Stimulated activated effector memory CD8-positive, alpha-beta T cell treated with anti-CD3 and anti-CD28 coated beads, Interleukin-12 subunit alpha, Interleukin-12 subunit beta, amount 100 ng/mL, for 72 hours (primary cell): ENCODE measurements at regions not wholly inside any gene's neighbourhood (a gene's known extent, or its start where the extent isn't known, plus 50 kb on each side); places are given as distances from the start of the nearest gene placed in this dataset.
A peak's percentile ranks its signal among the peaks of the same experiment; 100 is the strongest.

Source experiments
- ATAC-seq: fragments of 150-1000 bp; cut with Tn5 transposase; 2 replicates; pipeline ENCODE4 v1.10.0; 2021
- DNase-seq, 2 donors: peaks; one replicate each; pipeline ENCODE4 v3.0.0; 2021 to 2022; ENCODE audit warnings: low spot score in 2 of 2
- H3K27ac Mint-ChIP-seq: one replicate; pipeline ENCODE4 v1.8.0; 2022; ENCODE audit warnings: mild to moderate bottlenecking, mixed read lengths
- H3K36me3 Mint-ChIP-seq: one replicate; pipeline ENCODE4 v1.8.0; 2022; ENCODE audit warnings: mild to moderate bottlenecking, mixed read lengths
- H3K4me1 Mint-ChIP-seq: one replicate; pipeline ENCODE4 v1.8.0; 2022; ENCODE audit warnings: mixed read lengths
- H3K4me3 Mint-ChIP-seq: one replicate; pipeline ENCODE4 v1.8.0; 2022; ENCODE audit warnings: mild to moderate bottlenecking, mixed read lengths
- H3K9me3 Mint-ChIP-seq: one replicate; pipeline ENCODE4 v1.8.0; 2022; ENCODE audit warnings: mixed read lengths

GRCh38 chr1:184875218-184875617, 99.1 kb downstream of the NIBAN1 start:
- peaks cover 21% of the 10 kb centered on the region for H3K4me1 Mint-ChIP-seq
- DNase-seq (no peak), ATAC-seq (no peak)
- H3K4me3 Mint-ChIP-seq = no peak overlapping the region
- H3K36me3 Mint-ChIP-seq = peaks cover 29% of the 10 kb centered on the region
- no peak overlapping the region for H3K27ac Mint-ChIP-seq
- no peaks in the 10 kb centered on the region for H3K9me3 Mint-ChIP-seq

DNA sequence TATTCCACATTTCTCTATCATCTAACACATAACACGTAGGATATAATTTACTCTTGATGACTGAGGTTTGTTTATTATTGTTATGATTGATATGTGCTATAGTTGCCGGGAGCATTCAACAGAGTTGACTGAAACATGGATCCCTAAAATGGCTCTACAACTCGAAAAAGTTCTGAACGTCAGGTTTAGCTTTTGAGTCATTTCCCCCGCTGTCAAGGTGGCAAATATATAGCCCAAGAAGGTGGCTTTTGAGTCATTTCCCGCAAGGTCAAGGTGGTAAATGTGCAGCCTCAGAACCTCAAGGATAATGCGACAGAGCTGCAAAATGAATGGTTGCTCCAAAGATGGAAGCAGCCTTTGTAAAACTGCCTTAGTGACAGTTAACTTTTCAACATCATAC, 104.0 kb downstream of the NIBAN1 start:
- Mint-ChIP-seq H3K4me1 (peaks cover 49% of the 10 kb centered on the region), H3K27ac (peak overlapping the region; percentile 87), H3K36me3 (peaks cover 28% of the 10 kb centered on the region), H3K9me3 (no peaks in the 10 kb centered on the region), H3K4me3 (peak overlapping the region; percentile 12)
- peak; percentile 77 for ATAC-seq
- peak; percentile 42 to 78 for DNase-seq

GRCh38 chr1:184867866-184868689, 106.2 kb downstream of the NIBAN1 start:
- DNase-seq (no peak), ATAC-seq (no peak)
- peak overlapping the region; percentile 90 for H3K27ac Mint-ChIP-seq
- peaks cover 22% of the 10 kb centered on the region for H3K36me3 Mint-ChIP-seq
- H3K4me1 Mint-ChIP-seq = peaks cover 54% of the 10 kb centered on the region
- peak overlapping the region; percentile 27 for H3K4me3 Mint-ChIP-seq
- no peaks in the 10 kb centered on the region for H3K9me3 Mint-ChIP-seq

DNA sequence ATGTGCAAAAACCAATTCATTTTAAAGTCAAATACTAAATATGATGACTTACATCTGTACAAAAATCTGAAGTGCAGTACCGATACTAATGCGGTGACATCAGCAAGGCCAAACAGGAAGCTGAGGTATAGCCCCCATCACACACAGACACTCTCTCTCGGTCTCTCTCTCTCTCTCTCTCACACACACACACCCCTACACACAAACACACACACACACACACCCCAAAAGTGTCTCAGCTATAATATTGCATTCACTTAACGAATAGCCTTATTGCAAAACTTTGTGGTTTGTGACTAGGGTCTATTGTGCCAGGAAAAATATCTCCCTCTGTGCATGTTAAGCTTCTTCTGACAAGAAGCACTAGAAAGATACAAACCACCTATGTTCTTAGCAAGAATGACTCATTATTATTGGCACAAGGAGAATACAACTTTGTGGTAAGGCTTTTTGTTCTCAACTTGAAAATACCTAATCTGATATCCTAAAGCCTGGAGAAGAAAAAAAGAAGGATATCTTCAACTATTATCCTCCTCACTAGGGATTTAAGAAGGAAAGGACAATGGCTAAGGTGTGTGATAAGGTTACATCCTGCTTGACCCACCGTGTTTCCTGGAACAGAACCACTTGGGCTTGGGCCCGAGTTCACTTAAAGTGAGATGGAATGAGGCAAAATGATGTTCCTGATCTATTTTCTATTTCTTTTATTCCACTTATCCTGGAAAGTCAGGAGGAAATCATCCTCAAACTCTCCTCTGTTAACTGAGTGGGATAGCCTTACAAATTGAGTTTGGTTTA, 107.1 kb downstream of the NIBAN1 start:
- peak; percentile 39 to 86 for DNase-seq
- Mint-ChIP-seq H3K27ac (peak overlapping the region; percentile 90), H3K9me3 (no peaks in the 10 kb centered on the region), H3K4me3 (peak overlapping the region; percentile 27), H3K4me1 (peaks cover 57% of the 10 kb centered on the region), H3K36me3 (peaks cover 29% of the 10 kb centered on the region)
- peak; percentile 93 for ATAC-seq

- peaks cover 61% of the 10 kb centered on the region for H3K4me1 Mint-ChIP-seq
- no peak for DNase-seq
- H3K4me3 Mint-ChIP-seq = peak overlapping the region; percentile 27
- H3K36me3 Mint-ChIP-seq = peaks cover 32% of the 10 kb centered on the region
- no peaks in the 10 kb centered on the region for H3K9me3 Mint-ChIP-seq
- H3K27ac Mint-ChIP-seq = peak overlapping the region; percentile 90
- peak; percentile 44 for ATAC-seq
Measured at GRCh38 chr1:184866586-184866985, 107.7 kb downstream of the NIBAN1 start.

DNA sequence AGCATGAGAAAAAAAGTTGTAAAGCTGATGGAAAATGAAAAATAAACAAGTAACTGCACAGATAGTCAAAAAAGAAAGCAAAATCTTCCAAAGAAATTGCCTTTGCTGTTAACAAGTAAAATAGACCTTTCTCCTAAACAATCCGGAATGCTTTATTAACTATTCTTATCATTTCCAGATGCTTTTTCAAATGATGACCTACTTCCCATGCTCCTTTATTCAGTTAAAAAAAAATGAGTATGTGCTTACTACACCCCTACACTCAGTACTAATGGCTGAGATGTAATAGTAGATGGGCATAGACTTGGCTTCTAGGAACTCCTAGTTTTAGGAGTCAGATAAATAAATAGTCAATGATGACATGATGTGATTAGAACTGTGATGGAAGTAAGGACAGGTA, 108.5 kb downstream of the NIBAN1 start:
- Mint-ChIP-seq H3K27ac (peak overlapping the region; percentile 90), H3K4me1 (peaks cover 58% of the 10 kb centered on the region), H3K4me3 (peak overlapping the region; percentile 1), H3K9me3 (no peaks in the 10 kb centered on the region), H3K36me3 (peaks cover 32% of the 10 kb centered on the region)
- DNase-seq (no peak), ATAC-seq (no peak)

DNA sequence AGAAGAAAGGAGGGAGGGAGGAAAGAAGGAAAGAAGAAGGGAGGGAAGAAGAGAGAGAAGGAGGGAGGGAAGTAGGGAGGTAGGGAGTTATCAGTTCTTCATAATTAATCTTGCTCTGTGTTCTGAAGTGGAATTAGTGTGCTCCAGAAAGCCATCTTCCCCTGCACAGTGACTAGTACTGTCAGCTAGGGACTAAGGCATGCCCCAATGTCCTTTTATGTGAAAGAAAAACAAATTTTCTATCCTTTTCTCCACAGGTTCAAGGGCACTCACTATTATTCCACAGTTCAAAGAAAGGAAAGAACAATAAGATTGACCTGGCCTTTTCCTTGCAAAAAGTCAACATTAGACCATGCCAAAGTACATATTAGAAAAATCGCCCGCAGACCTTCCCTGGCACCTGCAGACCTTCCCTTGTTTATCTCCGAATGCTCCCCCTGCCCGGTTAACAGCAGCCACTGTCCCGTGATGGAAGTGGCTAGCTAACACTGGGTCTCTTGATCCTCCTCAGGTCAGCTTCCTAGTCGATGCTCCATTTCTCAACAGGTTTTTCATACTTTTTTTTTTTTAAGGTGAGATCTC, 107.2 kb upstream of the EDEM3 start:
- no peak for ATAC-seq
- Mint-ChIP-seq H3K27ac (peak overlapping the region; percentile 63), H3K4me1 (peaks cover 37% of the 10 kb centered on the region), H3K9me3 (no peaks in the 10 kb centered on the region), H3K4me3 (no peak overlapping the region), H3K36me3 (peaks cover 22% of the 10 kb centered on the region)
- peak in 1 of 2 donors; percentile 25 for DNase-seq

DNA sequence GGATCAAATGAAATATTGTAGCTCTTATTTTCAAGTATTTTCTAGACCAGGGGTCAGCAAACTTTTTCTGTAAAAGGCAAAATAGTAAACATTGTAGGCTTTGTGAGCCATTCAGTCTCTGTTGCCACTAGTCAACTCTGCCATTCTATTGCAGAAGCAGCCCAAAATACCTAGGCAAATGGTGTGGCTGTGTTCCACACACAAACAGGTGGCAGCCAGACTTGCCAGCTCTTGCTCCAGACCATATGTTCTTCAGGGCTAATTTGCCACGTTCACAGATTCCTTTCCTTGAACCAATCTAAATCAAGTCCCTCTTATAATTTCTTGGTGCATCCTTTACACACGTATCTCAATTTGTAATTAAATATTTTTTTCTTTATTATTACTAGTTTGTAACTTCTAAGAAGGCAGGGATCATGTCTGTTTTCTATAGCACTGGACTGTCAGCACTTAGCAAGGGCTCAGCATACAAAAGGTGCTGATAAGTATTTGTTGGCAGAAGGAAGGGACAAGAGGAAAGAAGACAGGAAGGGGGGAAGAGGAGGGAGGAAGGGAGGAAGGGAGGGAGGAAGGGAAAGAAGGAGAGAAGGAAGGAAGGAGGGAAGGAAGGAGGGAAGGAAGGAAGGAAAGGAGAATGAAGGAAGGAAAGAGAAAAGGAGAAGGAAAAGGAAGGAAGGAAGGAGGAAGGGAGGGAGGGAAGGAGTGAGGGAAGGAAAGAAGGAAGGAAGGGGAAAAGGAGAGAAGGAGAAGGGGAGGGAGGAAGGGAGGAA, 106.5 kb upstream of the EDEM3 start:
- ATAC-seq (no peak), DNase-seq (peak in 1 of 2 donors; percentile 45)
- Mint-ChIP-seq H3K4me3 (no peak overlapping the region), H3K27ac (peak overlapping the region; percentile 63), H3K36me3 (peaks cover 19% of the 10 kb centered on the region), H3K4me1 (peaks cover 36% of the 10 kb centered on the region), H3K9me3 (no peaks in the 10 kb centered on the region)

GRCh38 chr1:184860535-184860934, 105.9 kb upstream of the EDEM3 start:
- DNase-seq = no peak
- H3K36me3 Mint-ChIP-seq = peaks cover 20% of the 10 kb centered on the region

DNA sequence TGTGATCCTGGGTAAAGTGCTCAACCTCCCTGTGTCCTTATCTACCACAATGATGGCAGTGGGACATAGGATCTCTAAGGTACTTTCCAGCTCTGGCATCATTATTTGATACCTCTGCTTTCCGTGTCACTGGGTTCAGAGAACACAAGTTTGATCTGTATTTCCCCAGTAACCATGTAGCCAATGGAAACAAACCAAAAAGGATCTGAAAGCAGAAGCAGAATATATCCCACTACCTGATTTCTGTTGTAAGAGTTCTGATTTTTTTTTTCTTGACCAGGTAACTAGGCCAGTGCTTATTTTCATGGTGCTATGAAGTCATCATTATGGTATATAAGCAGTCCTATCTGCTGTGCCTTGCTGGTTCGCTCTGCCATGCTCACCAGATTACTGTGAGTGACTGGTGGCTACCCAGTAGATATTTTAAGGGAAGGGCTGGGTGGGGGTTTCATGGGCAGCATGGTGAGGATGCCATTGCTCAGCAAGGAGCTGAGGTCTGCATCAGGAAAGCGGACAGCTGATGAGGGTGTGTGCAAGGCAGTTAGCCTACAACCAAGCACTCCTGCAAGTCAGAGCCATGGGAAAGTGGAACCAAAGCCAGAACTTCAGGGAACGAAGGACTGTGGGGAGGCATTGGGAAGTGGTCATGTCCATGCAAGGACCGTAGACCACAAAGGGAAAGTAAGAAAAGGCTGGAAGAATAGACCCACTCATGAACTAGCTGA, 104.9 kb upstream of the EDEM3 start:
- Mint-ChIP-seq H3K9me3 (no peaks in the 10 kb centered on the region), H3K36me3 (peaks cover 15% of the 10 kb centered on the region), H3K27ac (no peak overlapping the region), H3K4me1 (peaks cover 22% of the 10 kb centered on the region), H3K4me3 (no peak overlapping the region)
- ATAC-seq (no peak), DNase-seq (peak in 1 of 2 donors; percentile 45)

More at GRCh38 chr1:184860535-184860934, 105.9 kb upstream of the EDEM3 start:
- Mint-ChIP-seq H3K4me3 (no peak overlapping the region), H3K4me1 (peaks cover 30% of the 10 kb centered on the region), H3K9me3 (no peaks in the 10 kb centered on the region), H3K27ac (peak overlapping the region; percentile 63)
- ATAC-seq = no peak

GRCh38 chr1:184858288-184858687, 103.6 kb upstream of the EDEM3 start:
- H3K27ac Mint-ChIP-seq = no peak overlapping the region
- H3K4me3 Mint-ChIP-seq = no peak overlapping the region
- ATAC-seq = no peak
- H3K36me3 Mint-ChIP-seq = peaks cover 15% of the 10 kb centered on the region
- DNase-seq = no peak
- H3K4me1 Mint-ChIP-seq = peaks cover 27% of the 10 kb centered on the region
- H3K9me3 Mint-ChIP-seq = no peaks in the 10 kb centered on the region

GRCh38 chr1:184854496-184855140, 100.0 kb upstream of the EDEM3 start:
- ATAC-seq = no peak
- Mint-ChIP-seq H3K36me3 (peaks cover 6% of the 10 kb centered on the region), H3K4me3 (no peak overlapping the region), H3K4me1 (peaks cover 17% of the 10 kb centered on the region), H3K9me3 (no peaks in the 10 kb centered on the region), H3K27ac (no peak overlapping the region)
- DNase-seq = no peak

- Mint-ChIP-seq H3K4me3 (no peak overlapping the region), H3K36me3 (peaks cover 6% of the 10 kb centered on the region), H3K27ac (no peak overlapping the region), H3K9me3 (no peaks in the 10 kb centered on the region), H3K4me1 (peaks cover 16% of the 10 kb centered on the region)
- no peak for ATAC-seq
- no peak for DNase-seq
Measured at GRCh38 chr1:184854036-184854435, 99.4 kb upstream of the EDEM3 start.
